ENCODE measurements at regions not wholly inside any gene's neighbourhood (a gene's known extent, or its start where the extent isn't known, plus 50 kb on each side); places are given as distances from the start of the nearest gene placed in this dataset.

DNA sequence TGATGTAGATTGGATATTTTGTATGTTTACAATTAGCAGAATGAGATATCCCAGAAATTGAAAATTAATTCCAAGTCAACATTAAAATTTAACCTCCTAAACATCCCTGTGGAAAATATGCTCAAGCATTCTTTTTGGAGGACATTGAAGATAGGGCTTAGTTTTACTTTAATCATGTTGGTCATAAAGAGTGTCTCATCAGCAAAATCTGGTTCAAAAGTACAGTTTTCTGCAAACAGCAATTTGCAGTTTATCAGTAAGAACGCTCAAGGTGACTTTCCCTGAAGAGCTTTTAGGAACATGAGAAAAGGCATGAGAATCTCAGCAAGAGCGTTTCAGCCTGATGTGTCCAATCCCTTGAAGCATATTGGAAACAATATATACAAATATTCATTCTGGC is 889.8 kb downstream of the CENPC start:
- TF ChIP-seq, protein P1, sequence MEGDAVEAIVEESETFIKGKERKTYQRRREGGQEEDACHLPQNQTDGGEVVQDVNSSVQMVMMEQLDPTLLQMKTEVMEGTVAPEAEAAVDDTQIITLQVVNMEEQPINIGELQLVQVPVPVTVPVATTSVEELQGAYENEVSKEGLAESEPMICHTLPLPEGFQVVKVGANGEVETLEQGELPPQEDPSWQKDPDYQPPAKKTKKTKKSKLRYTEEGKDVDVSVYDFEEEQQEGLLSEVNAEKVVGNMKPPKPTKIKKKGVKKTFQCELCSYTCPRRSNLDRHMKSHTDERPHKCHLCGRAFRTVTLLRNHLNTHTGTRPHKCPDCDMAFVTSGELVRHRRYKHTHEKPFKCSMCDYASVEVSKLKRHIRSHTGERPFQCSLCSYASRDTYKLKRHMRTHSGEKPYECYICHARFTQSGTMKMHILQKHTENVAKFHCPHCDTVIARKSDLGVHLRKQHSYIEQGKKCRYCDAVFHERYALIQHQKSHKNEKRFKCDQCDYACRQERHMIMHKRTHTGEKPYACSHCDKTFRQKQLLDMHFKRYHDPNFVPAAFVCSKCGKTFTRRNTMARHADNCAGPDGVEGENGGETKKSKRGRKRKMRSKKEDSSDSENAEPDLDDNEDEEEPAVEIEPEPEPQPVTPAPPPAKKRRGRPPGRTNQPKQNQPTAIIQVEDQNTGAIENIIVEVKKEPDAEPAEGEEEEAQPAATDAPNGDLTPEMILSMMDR (IDR thresholded peaks at IDR 0.05), result no peak
- TF ChIP-seq POLR2A (IDR thresholded peaks at IDR 0.05) (no peak), POLR2AphosphoS5 (IDR thresholded peaks at IDR 0.05) (no peak)

All from breast epithelium (tissue), 3 donors.